ENCODE measurements at regions not wholly inside any gene's neighbourhood (a gene's known extent, or its start where the extent isn't known, plus 50 kb on each side); places are given as distances from the start of the nearest gene placed in this dataset.

- TF ChIP-seq CTCF (IDR thresholded peaks at IDR 0.05; ENCODE audit: low read depth, low read length, poor library complexity, severe bottlenecking) = no peak
- no peak for TF ChIP-seq EZH2phosphoT487 (IDR thresholded peaks at IDR 0.05; ENCODE audit: borderline replicate concordance, low read length)
Observed at GRCh38 chr20:56755201-56755600, 126.1 kb downstream of the TFAP2C start.
